Kidney tubule cell (primary cell): ENCODE measurements at regions not wholly inside any gene's neighbourhood (a gene's known extent, or its start where the extent isn't known, plus 50 kb on each side); places are given as distances from the start of the nearest gene placed in this dataset.

ENCODE experiments used
- DNase-seq: peaks from one replicate; pipeline ENCODE4 v3.0.0-alpha.2; 2018; ENCODE audit warnings: low spot score

DNA sequence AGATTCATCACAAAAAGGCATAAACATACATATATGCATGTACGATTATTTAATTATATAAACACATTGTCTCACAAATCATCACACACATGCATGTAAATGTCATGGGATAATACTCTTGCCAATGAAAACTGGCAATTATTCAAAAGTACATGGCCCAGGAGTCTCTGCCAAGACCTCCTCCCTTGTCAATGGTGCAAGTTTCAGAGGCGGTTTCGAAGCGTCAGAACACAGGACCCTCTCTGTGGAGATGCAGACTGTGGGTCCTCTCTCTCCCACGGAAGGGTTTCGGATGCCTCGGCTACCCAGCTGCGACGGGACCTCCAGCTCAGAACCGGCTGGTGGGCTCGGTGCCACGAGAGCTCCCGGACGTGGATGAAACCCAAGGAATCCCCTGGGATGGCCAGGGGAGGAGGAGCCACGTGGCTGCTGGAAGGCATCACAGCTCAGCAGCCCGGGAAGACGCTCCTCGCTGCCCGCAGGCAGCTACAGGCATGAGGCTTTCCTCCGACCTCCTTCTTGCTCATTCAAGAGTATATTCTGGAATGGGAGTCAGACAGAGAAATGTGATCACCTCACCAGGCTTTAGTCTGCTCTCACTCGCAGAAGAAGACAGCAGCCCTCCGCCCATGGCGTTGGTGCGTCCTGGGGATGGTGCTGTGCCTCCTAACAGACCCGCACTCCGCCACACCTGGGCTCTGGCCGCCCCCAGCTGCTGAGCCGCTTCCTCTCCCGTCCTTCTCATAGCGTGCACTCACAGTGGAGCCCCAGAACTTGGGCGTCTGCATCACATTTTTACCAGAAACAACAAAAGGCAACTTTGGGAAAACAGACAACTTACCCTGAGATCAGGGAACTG lies 308.8 kb downstream of the IRX2 start:
- no peak for DNase-seq

- DNase-seq: no peak
These were observed 309.8 kb downstream of the IRX2 start for GRCh38 chr5:2441495-2442180.

DNA sequence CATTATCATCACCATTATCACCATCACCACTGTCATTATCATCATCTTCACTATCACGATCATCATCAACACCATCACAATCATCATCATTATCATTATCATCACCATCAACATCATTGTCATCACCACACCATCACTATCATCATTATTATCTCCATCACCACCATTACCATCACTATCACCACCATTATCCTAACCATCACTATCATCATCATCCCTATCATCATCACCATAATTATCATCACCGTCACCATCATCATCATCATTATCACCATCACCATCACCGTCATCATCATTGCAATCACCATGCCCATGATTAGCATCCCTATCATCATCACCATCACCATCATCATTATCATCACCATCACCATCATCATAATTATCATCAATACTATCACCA lies 311.9 kb downstream of the IRX2 start:
- DNase-seq: no peak

DNA sequence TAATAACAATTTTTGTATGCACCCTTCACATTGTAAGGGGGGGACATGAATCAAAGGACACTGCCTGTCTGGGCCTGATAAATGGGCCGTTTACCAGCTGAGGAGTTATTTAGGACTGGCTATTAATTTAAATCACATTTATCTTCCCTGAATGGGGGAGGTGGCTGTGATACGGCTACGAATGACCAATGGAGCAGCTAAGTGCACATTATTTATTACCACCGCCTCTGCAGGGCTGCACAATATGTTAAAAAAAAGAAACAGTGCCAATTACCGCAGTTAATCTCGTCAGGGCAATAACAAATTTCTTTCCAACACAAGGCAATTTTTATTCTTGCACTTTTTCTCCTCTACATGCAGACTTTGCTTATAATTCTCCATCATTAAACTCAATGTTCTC lies 318.4 kb downstream of the IRX2 start:
- DNase-seq: no peak

DNA sequence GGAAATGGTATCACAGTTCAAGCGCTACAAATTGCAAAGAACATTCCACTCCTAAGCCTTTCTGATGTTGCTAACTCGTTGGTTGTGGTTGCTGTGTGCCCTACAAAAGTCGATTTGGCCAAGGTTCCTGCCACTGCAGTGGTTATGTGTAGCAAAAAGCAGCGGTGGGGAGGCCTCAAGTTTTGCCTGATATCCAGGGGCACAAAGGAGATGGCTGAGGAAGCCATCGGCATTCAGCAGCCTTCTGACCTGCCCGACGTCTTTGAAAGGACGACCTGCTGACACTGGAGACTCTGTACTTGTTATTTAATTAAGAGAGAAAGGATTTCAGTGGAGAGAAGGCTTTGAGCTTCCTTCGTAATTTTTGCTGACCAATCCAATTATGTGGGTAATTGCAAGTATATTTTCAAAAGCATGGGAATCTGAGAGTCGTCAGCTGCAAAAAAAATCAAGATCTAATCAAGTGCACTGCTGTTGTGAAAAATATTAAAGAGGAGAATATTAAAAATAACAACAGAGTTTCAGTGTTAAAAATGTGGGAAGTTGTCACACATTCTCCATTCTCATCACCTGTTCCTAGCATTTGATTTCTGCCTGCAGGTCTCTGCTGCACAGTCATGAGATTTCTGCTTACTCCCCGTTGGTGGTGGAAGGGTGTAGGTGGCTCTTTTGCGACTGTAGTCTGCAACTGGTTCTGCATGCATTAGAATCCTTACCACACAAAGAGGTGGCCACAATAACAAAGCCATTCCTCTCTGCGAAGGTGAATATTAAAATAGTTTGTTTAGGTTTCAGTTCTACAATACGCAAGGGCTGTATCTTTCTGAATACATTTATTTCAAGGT lies 319.2 kb downstream of the IRX2 start:
- no peak for DNase-seq

GRCh38 chr5:2430606-2431005 lies 320.9 kb downstream of the IRX2 start:
- no peak for DNase-seq

DNA sequence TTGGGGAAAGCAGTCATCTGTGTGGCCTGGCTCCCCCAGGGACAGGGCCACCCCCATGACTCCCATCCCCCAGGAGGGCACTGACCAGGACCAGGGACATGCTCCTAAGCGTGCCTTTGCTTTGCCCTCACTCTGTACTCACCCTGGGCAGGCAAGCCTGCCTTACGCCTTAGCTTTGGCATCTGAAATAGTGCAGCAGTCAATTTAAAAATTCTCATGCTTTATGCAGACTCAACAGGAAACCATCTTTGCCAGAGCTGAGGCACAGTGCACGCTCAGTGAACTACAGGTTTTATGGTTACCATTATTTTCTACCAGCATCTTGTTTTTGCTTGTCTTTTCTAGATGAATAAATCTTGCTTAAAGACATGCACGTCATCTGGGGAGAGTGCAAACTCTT lies 323.5 kb downstream of the IRX2 start:
- DNase-seq: no peak

DNA sequence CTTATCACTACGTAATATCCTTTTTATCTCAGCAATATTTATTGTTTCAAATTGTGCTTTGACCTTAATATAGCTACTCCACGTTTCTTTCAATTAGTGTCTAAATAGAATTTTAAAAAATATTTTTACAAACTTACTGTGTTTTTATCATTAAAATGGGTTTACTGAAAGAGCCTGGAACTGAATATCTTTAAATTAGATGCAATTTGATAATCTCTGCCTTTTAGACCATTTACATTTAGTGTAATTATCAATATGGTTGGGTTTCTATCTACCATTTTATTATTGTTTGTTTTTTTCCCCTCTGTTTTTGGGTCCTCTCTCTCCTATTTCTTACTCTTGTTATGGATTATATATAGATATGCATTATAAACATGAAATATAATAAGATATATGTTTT lies 327.8 kb downstream of the IRX2 start:
- DNase-seq: no peak

DNA sequence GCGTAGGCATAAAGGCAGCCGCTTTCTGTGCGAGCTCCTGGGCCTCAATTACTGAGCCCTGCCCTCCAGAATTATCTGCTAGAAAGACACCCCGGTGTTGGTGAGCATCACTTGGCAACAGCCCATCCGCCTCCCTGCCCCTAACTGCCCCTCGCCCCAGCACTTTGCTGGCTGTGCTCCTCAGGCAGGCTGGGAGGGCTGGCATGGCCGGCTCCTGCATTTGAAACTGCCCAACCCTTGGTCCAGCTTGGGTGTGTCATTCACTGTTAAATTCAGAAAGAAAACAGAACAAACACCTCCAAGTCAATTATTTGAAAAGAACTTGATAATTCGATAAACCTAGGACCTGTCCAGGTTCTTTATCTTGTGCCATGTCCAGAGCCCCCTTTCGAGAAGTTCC lies 334.2 kb downstream of the IRX2 start:
- DNase-seq: no peak

- DNase-seq: no peak
These were observed 335.8 kb downstream of the IRX2 start for GRCh38 chr5:2415678-2416077.

- no peak for DNase-seq
These were observed 341.0 kb downstream of the IRX2 start for GRCh38 chr5:2410451-2410850.

DNA sequence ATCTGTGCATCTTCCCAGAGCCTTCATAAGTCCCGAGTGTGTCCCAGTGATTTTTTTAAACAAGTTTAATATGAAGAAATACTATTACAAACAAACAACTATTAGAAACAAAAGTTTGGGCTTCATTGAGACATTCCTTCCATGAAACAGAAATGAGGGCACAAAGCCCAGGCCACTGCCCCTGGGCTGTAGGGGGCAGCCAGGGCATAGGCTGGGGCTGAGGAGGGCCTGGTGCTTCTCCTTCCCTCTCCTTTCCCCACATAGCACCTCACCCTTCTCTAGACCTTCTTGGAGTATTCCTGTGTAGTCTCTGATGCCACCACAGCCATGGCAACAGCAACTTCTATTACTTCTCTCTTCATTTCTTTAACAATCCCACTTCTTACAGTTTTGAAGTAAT lies 348.2 kb downstream of the IRX2 start:
- no peak for DNase-seq

- no peak for DNase-seq
These were observed 351.7 kb downstream of the IRX2 start for GRCh38 chr5:2399804-2400203.

GRCh38 chr5:2399096-2399495 lies 352.4 kb downstream of the IRX2 start:
- DNase-seq: no peak

DNA sequence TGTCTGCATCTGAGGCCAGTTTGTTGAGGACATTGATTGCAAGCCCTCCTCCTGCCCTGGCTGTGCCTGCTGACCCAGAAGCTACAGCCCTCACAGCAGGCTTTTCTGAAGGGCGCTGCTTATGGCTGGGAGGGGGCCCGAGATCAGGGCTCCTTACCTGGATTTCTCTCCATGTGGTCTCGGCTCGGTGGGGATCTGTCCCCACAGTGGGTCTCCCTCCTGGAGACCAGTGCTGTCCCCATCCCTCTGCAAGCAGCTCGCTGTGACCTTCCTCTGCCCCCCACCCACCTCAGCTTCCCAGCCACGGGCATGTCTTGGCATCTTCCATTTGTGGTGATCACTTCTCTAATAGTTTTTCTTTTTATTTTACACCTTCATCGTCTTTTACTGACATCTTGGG lies 357.9 kb downstream of the IRX2 start:
- DNase-seq: no peak

DNA sequence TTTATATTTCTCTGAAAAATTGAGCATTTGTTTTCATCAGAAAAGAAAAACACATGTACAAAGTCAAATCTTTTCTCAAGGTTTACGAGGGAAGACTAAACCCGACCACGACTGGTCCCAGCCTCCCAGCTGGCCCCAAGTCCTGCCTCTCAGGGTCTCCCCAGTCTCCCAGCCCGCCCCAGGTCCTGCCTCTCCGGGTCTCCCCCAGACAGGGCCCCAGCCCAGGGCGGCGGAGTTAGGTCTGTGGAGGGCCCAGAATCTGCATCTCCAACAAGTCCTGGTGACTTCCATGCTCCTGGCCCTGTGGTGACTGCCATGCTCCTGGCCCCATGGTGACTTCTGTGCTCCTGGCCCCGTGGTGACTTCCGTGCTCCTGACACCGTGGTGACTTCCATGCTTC lies 359.9 kb downstream of the IRX2 start:
- DNase-seq: no peak

DNA sequence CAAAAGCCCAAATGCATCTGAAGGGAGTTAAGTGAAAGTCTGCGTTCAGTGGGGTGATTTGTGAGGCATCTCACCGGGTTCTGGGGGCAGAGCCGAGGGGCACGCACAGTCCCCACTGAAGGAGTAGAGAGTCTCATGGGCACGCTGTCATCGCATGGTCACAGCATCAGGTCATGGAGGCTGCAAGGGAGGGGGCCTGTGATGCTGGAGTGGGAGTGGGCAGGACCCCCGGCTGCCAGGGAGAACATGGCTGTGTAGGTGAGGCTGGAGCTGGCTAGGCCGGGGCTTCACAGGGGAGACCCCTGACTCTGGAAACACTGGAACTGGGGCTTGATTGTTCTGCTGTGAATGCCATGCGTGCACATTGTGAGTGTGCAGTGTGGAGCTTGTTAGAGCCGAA lies 360.5 kb downstream of the IRX2 start:
- DNase-seq: no peak

GRCh38 chr5:2388571-2388970 lies 362.9 kb downstream of the IRX2 start:
- DNase-seq: no peak

GRCh38 chr5:2387634-2388325 lies 363.7 kb downstream of the IRX2 start:
- DNase-seq: peak; percentile 40

DNA sequence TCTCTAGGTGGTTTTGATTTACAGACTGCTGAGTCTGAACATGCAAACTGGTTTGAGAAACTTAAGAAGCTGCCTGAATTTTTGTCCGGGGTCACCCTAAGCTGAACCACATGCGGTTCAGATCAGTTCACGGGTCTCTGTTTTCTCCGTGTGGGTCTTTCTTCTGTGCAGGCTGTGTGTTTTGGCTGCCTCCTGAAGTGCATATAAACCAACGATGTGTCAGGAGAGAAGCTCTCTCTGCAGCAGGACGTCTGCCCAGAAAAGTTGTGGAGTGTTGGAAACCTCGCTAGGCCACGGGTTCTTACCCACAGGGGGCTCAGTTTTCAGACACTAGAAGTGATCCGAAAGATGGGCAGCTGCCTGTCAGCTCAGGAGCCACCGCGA lies 364.2 kb downstream of the IRX2 start:
- no peak for DNase-seq

GRCh38 chr5:2385818-2386217 lies 365.7 kb downstream of the IRX2 start:
- DNase-seq: no peak

- no peak for DNase-seq
These were observed 367.8 kb downstream of the IRX2 start for GRCh38 chr5:2383698-2384065.
